Endothelial cell of umbilical vein (primary cell): ENCODE measurements at regions not wholly inside any gene's neighbourhood (a gene's known extent, or its start where the extent isn't known, plus 50 kb on each side); places are given as distances from the start of the nearest gene placed in this dataset.

Experiments
- BruUV-seq: library from RNA; stranded (reverse); fragments of 400-500 nt; replicated peaks from 2 replicates; lab custom pipeline; 2021; lab: Mats Ljungman, UMichigan
- CTCF ChIA-PET: fragments of 300-600, 350-600 bp; sonication (Branson Sonifier 250); formaldehyde crosslinking; loops from one replicate; lab custom pipeline; 2021; ENCODE audit warnings: antibody characterized with exemption, inconsistent platforms; lab: Charles Lee
- POLR2A ChIA-PET: fragments of 300-600, 350-600 bp; sonication (Branson Sonifier 250); formaldehyde crosslinking; loops from one replicate; lab custom pipeline; 2021; ENCODE audit warnings: antibody characterized with exemption, inconsistent platforms; lab: Charles Lee
- DNase-seq: peaks from one replicate; pipeline ENCODE4 v3.0.0-alpha.2; 2011; ENCODE audit warnings: low read depth, low spot score
- FAIRE-seq: peaks from 2 replicates; lab custom pipeline; 2011; peaks lifted over from hg19 to GRCh38; lab: Jason Lieb, UNC
- H2AFZ ChIP-seq: 2 replicates; pipeline ENCODE4 v1.6.0; 2012; ENCODE audit warnings: low read depth, low read length, control low read depth, inconsistent platforms
- H3K27ac ChIP-seq: 2 replicates; pipeline ENCODE4 v1.5.1; 2011; ENCODE audit warnings: low read depth, mild to moderate bottlenecking, control low read depth, low read length, moderate library complexity; ENCODE audit not compliant: insufficient read depth
- H3K27me3 ChIP-seq, 2 experiments: 2 replicates each; pipeline versions ENCODE4 v1.6.0 to v1.6.1; 2011; ENCODE audit warnings: low read length in 2 of 2, mixed read lengths in 1 of 2; ENCODE audit not compliant: control insufficient read depth in 2 of 2, insufficient read depth in 2 of 2
- H3K36me3 ChIP-seq, 2 experiments: 2 replicates in 1 of 2; 3 replicates in 1 of 2; pipeline ENCODE4 v1.5.1; 2011; ENCODE audit warnings: low read length in 2 of 2, mild to moderate bottlenecking in 1 of 2, moderate library complexity in 1 of 2; ENCODE audit not compliant: control insufficient read depth in 2 of 2, insufficient read depth in 2 of 2; ENCODE audit errors: extremely low read depth in 1 of 2
- H3K4me1 ChIP-seq: 3 replicates; pipeline ENCODE4 v1.5.1; 2011; ENCODE audit warnings: mild to moderate bottlenecking, low read length; ENCODE audit not compliant: control insufficient read depth, insufficient read depth; ENCODE audit errors: extremely low read depth
- H3K4me2 ChIP-seq: 2 replicates; pipeline ENCODE4 v1.6.1; 2011; ENCODE audit warnings: low read length, control low read depth, mixed read lengths; ENCODE audit not compliant: insufficient read depth
- H3K4me3 ChIP-seq, 3 experiments: fragments of 200-600 bp in 1 of 3; sonication (generic), shearing (Covaris generic) in 1 of 3; replicated peaks in 1 of 3; 2 replicates each; pipeline ENCODE4 v1.5.1; 2011 to 2016; ENCODE audit warnings: control low read depth in 3 of 3, low read length in 3 of 3, mild to moderate bottlenecking in 2 of 3, inconsistent platforms in 1 of 3, low read depth in 1 of 3, moderate library complexity in 1 of 3; ENCODE audit not compliant: insufficient read depth in 1 of 3
- H3K79me2 ChIP-seq: 2 replicates; pipeline ENCODE4 v1.6.0; 2012; ENCODE audit warnings: low read length, inconsistent platforms; ENCODE audit not compliant: control insufficient read depth, insufficient read depth
- H3K9ac ChIP-seq: replicated peaks from 2 replicates; pipeline ENCODE3; 2011; ENCODE audit warnings: low read length, control low read depth; ENCODE audit not compliant: insufficient read depth; ENCODE audit errors: extremely low read depth
- H3K9me1 ChIP-seq: replicated peaks from 3 replicates; pipeline ENCODE4 v1.6.0; 2011; ENCODE audit warnings: mild to moderate bottlenecking, low read length; ENCODE audit not compliant: control insufficient read depth, insufficient read depth; ENCODE audit errors: extremely low read depth
- H3K9me3 ChIP-seq: replicated peaks from 2 replicates; pipeline ENCODE4 v1.5.1; 2012; ENCODE audit warnings: low read length, inconsistent platforms; ENCODE audit not compliant: control insufficient read depth, insufficient read depth
- H4K20me1 ChIP-seq: replicated peaks from 2 replicates; pipeline ENCODE3; 2011; ENCODE audit warnings: mild to moderate bottlenecking, low read length; ENCODE audit not compliant: control insufficient read depth, insufficient read depth; ENCODE audit errors: extremely low read depth
- CTCF ChIP-seq, 2 donors: IDR thresholded peaks; 1 replicate in 1 of 2; 2 replicates in 1 of 2; pipeline ENCODE4 v1.5.1; 2011; ENCODE audit warnings: low read length in 2 of 2, mild to moderate bottlenecking in 2 of 2, moderate library complexity in 2 of 2, control low read depth in 1 of 2, inconsistent platforms in 1 of 2, low read depth in 1 of 2; ENCODE audit not compliant: insufficient read depth in 1 of 2; ENCODE audit errors: extremely low read depth in 1 of 2
- EZH2 ChIP-seq: IDR thresholded peaks from 2 replicates; pipeline ENCODE4 v1.6.1; 2012; ENCODE audit warnings: borderline replicate concordance, low read depth, mild to moderate bottlenecking, moderate library complexity, low read length, inconsistent platforms; ENCODE audit not compliant: severe bottlenecking
- FOS ChIP-seq: IDR thresholded peaks from 2 replicates; pipeline ENCODE4 v1.6.1; 2011; ENCODE audit warnings: mild to moderate bottlenecking, low read length, moderate library complexity, borderline replicate concordance; ENCODE audit not compliant: insufficient read depth
- GATA2 ChIP-seq: IDR thresholded peaks from 2 replicates; pipeline ENCODE4 v1.7.0; 2011; ENCODE audit warnings: low read depth, mild to moderate bottlenecking, moderate library complexity, mixed read lengths, low read length; ENCODE audit not compliant: insufficient read length, insufficient read depth
- JUN ChIP-seq: IDR thresholded peaks from 2 replicates; pipeline ENCODE4 v1.6.1; 2011; ENCODE audit warnings: borderline replicate concordance, low read depth; ENCODE audit not compliant: insufficient read length, insufficient read depth
- MAX ChIP-seq: IDR thresholded peaks from 2 replicates; pipeline ENCODE4 v1.6.1; 2011; ENCODE audit not compliant: insufficient read depth, insufficient read length
- MYC ChIP-seq: IDR thresholded peaks from one replicate; pipeline ENCODE4 v1.6.1; 2011; ENCODE audit warnings: mild to moderate bottlenecking, low read depth, low read length
- POLR2A ChIP-seq: IDR thresholded peaks from 2 replicates; pipeline ENCODE4 v1.6.1; 2012; ENCODE audit warnings: low read depth, mild to moderate bottlenecking, control low read depth, low read length
- POLR2AphosphoS5 ChIP-seq: IDR thresholded peaks from 2 replicates; pipeline ENCODE4 v1.6.1; 2012; ENCODE audit warnings: low read depth, mild to moderate bottlenecking, control low read depth, low read length, moderate library complexity; ENCODE audit not compliant: insufficient read depth
- dilution Hi-C: fragments of 300-500 bp; cut with MboI; formaldehyde crosslinking; loops from one replicate; pipeline ENCODE4 v1.15.0; 2019; ENCODE audit warnings: low sequenced_read_pairs; ENCODE audit not compliant: extremely low pct_ligation_motif_present
- intact Hi-C: fragments of 100-400 bp; cut with micrococcal nuclease; formaldehyde crosslinking; loops from one replicate; pipeline ENCODE4 v1.10.0; 2022

GRCh38 chr16:72590151-72590937, 418.4 kb upstream of the PMFBP1 start:
- Histone ChIP-seq H3K9ac (no peak overlapping the region), H3K79me2 (no peaks in the 10 kb centered on the region), H3K36me3 (no peaks in the 10 kb centered on the region), H3K27me3 (no peaks in the 10 kb centered on the region), H3K4me3 (no peak overlapping the region), H3K9me3 (no peaks in the 10 kb centered on the region), H3K4me2 (no peak overlapping the region), H4K20me1 (no peaks in the 10 kb centered on the region), H3K9me1 (no peaks in the 10 kb centered on the region), H2AFZ (no peak overlapping the region), H3K4me1 (no peaks in the 10 kb centered on the region), H3K27ac (no peak overlapping the region)
- intact Hi-C loops: no loop called here
- no peak for FAIRE-seq
- ChIA-PET CTCF (interaction anchor here (0.6 to 1.6 kb wide), 3 partner anchors 11 to 1475 kb away, joined by 3 read pairs; no protein-coding TSS in a partner anchor), POLR2A (no interaction called here)
- no peak for DNase-seq
- TF ChIP-seq POLR2AphosphoS5 (no peak), FOS (no peak), MAX (no peak), CTCF (IDR thresholded peaks at IDR 0.05; ENCODE audit: extremely low read depth in 1 of 2, insufficient read depth in 1 of 2, low read depth in 1 of 2, low read length in 2 of 2) (no peak), MYC (no peak), GATA2 (no peak), JUN (no peak), EZH2 (no peak), POLR2A (no peak)
- dilution Hi-C loops: no loop called here
- no TSS peak for BruUV-seq
